Fibroblast of lung (primary cell): ENCODE measurements at regions not wholly inside any gene's neighbourhood (a gene's known extent, or its start where the extent isn't known, plus 50 kb on each side); places are given as distances from the start of the nearest gene placed in this dataset.

Experiments
- EZH2 ChIP-seq: IDR thresholded peaks from 2 replicates; pipeline ENCODE4 v1.5.1; 2012; ENCODE audit warnings: low read length, control low read depth, mild to moderate bottlenecking; ENCODE audit errors: missing control alignments
- TF ChIP-seq, protein P1 (sequence below), 2 donors: IDR thresholded peaks in 1 of 2; conservative IDR thresholded peaks in 1 of 2; 1 replicate in 1 of 2; 2 replicates in 1 of 2; pipeline ENCODE4 v1.5.1; 2011 to 2012; ENCODE audit warnings: low read length in 2 of 2, control low read depth in 1 of 2, inconsistent platforms in 1 of 2, low read depth in 1 of 2, mild to moderate bottlenecking in 1 of 2

DNA sequence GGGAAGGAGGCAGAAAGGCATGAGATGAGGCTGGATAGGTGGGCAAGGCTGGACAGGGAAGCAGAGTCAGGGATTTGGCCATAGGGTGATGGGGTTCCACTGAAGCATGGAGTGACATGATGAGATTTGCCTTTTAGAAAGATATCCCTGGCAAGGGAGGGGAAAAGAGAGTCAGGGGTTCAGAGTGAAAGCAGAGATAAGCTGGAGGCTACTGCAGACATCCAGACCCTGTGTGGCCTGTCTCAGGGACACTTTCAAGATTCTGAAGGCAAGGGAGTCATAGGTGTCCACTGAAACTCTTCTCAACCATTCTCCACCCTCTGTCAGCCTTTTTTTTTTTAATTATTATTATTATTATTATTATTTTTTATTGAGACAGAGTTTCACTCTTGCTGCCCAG, 94.0 kb upstream of the SPATA12 start:
- TF ChIP-seq, protein P1, sequence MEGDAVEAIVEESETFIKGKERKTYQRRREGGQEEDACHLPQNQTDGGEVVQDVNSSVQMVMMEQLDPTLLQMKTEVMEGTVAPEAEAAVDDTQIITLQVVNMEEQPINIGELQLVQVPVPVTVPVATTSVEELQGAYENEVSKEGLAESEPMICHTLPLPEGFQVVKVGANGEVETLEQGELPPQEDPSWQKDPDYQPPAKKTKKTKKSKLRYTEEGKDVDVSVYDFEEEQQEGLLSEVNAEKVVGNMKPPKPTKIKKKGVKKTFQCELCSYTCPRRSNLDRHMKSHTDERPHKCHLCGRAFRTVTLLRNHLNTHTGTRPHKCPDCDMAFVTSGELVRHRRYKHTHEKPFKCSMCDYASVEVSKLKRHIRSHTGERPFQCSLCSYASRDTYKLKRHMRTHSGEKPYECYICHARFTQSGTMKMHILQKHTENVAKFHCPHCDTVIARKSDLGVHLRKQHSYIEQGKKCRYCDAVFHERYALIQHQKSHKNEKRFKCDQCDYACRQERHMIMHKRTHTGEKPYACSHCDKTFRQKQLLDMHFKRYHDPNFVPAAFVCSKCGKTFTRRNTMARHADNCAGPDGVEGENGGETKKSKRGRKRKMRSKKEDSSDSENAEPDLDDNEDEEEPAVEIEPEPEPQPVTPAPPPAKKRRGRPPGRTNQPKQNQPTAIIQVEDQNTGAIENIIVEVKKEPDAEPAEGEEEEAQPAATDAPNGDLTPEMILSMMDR (conservative IDR thresholded peaks at IDR 0.05 in 1 of 2, IDR thresholded peaks at IDR 0.05 in 1 of 2; ENCODE audit: low read depth in 1 of 2, low read length in 2 of 2), result no peak
- TF ChIP-seq EZH2, result no peak
